HG03565 (cell line): ENCODE measurements at regions not wholly inside any gene's neighbourhood (a gene's known extent, or its start where the extent isn't known, plus 50 kb on each side); places are given as distances from the start of the nearest gene placed in this dataset.

Source experiments
- ATAC-seq: cut with Tn5 transposase; IDR thresholded peaks from one replicate; pipeline ENCODE4 v1.9.1; 2021; ENCODE audit warnings: mild to moderate bottlenecking, moderate library complexity; ENCODE audit not compliant: unreplicated experiment

DNA sequence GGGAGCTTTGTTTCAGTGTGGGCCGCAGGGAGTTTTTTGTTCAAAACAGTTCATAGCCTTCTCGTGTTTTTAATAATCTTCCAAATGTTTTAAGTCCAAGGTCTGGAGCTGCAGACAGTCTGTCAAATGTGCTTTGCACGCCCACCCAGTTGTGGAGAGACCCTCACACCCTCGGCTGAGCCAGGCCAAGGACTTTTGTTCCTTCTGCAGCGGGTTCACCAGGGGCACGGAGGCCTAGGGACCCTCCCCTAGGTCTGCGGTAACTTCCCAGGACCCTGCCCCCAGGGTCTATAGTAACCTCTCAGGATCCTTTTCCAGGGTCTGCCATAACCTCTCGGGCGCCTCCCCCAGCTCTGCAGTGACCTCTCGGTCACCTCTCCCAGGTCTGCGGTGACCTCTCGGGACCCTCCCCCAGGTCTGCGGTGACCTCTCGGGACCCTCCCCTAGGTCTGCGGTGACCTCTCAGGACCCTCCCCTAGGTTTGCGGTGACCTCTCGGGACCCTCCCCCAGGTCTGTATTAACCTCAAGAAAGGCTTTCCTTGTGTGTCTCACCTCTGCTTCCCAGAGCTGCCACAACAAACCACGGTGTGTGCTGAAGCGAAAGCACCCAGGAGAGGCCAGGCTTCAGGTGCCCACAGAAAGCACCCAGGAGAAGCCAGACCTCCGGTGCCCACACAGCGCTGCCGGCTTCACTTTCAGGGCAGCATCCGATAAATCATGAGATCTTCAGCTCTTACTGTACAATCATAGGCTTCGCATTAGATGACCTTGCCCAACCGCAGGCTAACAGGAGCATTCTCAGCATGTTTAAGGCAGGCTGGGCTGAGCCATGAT is 301.9 kb upstream of the SALL3 start:
- no peak for ATAC-seq

GRCh38 chr18:78678318-78678695 is 301.3 kb upstream of the SALL3 start:
- no peak for ATAC-seq

GRCh38 chr18:78679031-78679430 is 300.6 kb upstream of the SALL3 start:
- ATAC-seq: no peak

GRCh38 chr18:78679613-78680260 is 299.9 kb upstream of the SALL3 start:
- ATAC-seq: no peak

DNA sequence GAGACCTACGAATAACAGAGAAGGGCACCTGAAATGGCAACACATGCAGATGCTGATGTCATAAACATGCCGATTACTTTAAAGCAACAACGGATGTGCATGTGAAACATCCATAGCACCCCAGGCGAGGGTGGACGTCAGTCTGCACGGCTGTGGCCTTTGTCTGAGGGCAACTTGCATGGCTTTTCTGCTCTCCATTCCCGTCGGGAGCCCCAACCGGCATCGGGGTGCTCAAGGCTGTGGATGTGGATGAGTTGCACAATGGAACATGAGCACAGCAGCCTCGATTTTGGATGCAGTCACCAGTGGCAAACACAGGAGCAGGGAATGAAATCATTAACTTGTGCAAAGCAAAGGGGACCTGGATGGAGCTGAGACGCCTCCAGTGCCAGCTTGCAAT is 298.2 kb upstream of the SALL3 start:
- ATAC-seq: no peak

GRCh38 chr18:78681934-78682333 is 297.7 kb upstream of the SALL3 start:
- no peak for ATAC-seq

GRCh38 chr18:78682716-78683115 is 296.9 kb upstream of the SALL3 start:
- ATAC-seq: no peak

DNA sequence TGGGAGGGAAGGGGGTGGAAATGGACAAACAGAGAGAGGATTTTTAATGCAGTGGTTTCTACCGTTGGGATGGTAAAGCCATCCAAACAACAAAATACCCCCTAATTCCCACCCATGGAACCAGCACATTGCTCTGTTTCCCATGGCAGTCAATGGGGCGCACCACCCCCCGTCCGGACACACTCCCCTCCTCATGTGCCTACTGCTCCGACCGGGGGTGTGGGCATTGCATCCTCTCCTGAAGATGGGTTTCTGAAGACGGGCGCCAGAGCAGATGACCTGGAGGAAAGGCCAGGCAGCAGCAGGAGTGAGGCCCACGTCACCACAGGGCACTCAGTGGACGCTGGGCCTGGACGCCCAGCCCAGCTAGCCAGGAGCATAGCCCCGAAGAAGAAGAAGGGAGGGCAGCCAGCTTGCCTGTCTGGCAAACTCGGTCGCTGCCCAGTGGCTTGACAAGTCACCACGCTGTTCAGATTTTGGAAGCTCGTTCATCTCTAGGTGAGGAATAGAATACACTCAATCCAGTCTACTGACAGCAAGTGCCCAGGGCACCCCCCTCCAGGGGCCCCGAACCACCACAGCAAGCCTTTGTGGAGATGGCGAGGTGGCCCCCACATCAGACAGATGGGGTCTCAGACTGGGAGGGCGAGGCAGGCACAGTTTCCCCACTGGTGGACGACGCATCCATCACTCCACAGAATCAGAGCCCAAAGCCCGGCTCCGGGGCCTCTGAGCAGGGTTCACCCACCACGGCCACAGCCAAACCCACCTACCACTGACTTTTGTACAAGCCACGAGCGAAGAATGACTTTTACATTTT is 296.2 kb upstream of the SALL3 start:
- no peak for ATAC-seq

- ATAC-seq: no peak
Measured at GRCh38 chr18:78685250-78685979, 294.2 kb upstream of the SALL3 start.

GRCh38 chr18:78685980-78686530 is 293.6 kb upstream of the SALL3 start:
- ATAC-seq: no peak

GRCh38 chr18:78686976-78687685 is 292.5 kb upstream of the SALL3 start:
- ATAC-seq: no peak

- no peak for ATAC-seq
Measured at GRCh38 chr18:78687736-78688135, 291.9 kb upstream of the SALL3 start.

DNA sequence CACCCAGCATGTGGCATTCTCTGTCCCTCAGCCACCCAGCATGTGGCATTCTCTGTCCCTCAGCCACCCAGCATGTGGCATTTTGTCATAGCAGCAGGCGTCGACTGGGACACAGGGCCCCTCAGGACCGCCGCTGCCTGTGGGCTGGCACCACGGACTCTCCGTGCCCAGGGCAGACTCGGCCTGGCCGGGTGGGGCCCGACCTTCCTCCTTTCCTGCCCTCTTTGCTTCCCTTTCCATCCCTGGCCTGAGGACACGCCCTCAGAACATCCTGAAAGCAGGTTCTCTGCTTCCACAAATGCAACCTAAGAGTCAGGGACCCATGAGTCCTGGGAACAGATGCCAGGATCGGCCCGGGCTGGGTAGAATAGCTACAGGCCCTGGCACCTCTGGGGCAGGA is 291.4 kb upstream of the SALL3 start:
- ATAC-seq: no peak

DNA sequence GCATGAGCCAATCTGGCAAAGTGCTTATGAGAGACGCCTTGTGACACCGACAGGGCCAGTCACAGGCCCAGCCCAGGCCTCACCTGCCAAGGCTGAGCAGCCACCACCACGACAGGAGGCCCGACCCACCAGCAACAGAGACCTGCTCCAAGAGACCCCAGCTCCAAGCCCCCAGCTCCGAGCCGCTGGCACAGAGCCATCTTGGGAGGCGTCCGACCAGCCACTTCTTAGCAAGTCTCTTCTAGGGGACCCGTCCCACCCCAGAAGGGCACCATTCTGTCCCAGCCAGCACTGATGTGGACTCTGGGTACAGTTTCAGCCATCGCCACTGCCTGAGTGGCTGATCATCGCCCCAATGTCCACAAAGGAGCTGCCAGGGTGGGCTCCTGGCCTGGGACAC is 290.7 kb upstream of the SALL3 start:
- no peak for ATAC-seq

- no peak for ATAC-seq
Measured at GRCh38 chr18:78689606-78690005, 290.0 kb upstream of the SALL3 start.

DNA sequence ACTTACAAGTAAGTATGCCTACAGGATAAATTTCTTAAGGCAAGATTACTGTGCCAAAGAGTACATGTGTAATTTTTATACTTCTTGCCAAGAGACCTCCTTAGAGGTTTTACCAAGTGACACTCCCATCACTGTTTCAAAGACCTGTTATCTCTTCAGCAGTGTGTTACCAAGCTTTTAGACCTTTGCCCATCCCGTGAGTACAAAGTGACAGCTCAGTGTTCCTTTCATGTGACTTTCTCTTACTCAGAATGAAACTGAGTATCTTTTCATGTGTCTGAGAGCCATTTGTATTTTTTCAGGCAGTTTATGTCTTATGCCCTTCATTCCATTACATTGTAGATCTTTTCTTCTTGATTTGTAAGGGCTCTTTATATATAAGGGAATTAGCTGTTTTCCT is 287.5 kb upstream of the SALL3 start:
- no peak for ATAC-seq

DNA sequence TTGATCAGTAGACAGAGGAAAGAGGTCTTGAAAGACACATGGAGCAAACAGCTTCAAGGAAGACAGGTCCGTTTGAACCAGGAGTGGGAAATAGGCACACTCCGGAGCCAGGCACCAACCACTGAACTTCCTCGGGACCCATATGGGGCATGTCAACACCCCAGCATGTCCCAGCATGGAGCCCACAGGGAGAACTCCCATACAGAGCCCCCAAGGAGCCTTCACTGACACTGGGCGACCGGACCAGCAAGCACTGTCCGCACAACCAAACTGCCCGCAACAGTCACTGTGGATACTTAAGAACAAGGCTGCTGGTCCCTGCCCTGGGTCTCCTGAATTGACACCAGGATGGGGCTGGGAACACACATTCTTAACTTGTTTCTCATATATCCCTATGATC is 286.2 kb upstream of the SALL3 start:
- ATAC-seq: no peak

GRCh38 chr18:78696698-78697435 is 282.8 kb upstream of the SALL3 start:
- ATAC-seq: no peak

DNA sequence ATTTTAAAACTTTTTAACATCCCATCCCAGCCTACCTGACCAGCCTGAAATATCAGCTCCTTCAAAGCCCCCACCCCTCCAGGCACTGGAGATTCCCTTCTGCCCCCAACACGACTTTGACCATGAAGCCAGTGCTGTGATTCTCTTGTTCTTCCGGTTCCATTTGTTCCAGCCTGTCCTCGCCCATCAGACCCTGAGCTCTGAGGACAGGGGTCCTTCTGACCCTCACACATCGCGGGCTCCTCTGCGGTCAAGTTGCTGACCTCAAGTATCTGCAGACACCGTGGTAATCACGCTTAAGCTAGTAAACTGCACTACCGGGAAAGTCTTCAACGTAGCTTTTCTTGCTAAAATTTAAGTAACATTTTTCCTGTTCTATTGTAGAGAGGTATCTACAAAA is 282.2 kb upstream of the SALL3 start:
- no peak for ATAC-seq
